ENCODE measurements at regions not wholly inside any gene's neighbourhood (a gene's known extent, or its start where the extent isn't known, plus 50 kb on each side); places are given as distances from the start of the nearest gene placed in this dataset.

GRCh38 chr18:57241869-57242268, 95.0 kb downstream of the BOD1L2 start:
- 48 to 61% methylated on average over 3 of the region's 3 CpGs for WGBS, 2 donors
- TF ChIP-seq POLR2A (IDR thresholded peaks at IDR 0.05) (no peak), CTCF (IDR thresholded peaks at IDR 0.05) (no peak)
- ATAC-seq (no peak), DNase-seq (no peak)
- Histone ChIP-seq H3K27ac (no peak overlapping the region), H3K9me3 (no peaks in the 10 kb centered on the region), H3K4me3 (no peak overlapping the region), H3K36me3 (replicated peaks in 1 of 2; ENCODE audit: insufficient read depth in 1 of 2, low read depth in 2 of 2) (no peaks in the 10 kb centered on the region), H3K27me3 (no peaks in the 10 kb centered on the region), H3K4me1 (no peaks in the 10 kb centered on the region)
- intact Hi-C loops (cut with DNase I), result no loop called here

- no peak for ATAC-seq
- intact Hi-C loops (cut with DNase I), result no loop called here
Observed at GRCh38 chr18:57242285-57242684, 95.4 kb downstream of the BOD1L2 start.

DNA sequence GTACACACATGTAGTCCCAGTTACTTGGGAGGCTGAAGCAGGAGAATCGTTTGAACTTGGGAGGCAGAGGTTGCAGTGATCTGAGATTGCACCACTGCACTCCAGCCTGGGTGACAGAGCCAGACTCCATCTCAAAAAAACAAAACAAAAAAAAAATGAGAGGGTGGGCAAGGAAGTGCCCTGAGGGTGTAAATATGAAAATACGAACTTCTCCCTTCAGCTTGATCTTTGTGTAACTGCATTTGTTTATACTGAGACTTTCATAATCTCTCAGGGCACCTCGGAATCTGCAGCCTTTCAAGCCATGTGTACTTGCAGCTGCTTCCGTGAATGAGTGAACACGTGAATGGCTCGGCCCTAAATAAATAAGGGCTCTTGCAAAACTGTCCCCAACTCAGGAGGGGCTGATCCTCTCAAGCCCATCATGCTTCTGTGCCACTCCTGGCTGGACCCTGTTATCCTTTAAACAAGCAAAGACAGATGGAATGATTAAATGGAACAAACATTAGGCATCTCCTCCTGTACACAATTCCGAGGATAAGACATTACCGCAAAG, 96.8 kb downstream of the BOD1L2 start:
- H3K9me3 ChIP-seq, result no peaks in the 10 kb centered on the region
- no peaks in the 10 kb centered on the region for H3K27me3 ChIP-seq
- H3K4me3 ChIP-seq, result no peak overlapping the region
- WGBS, 2 donors, result 35 to 47% methylated on average over 8 of the region's 8 CpGs
- TF ChIP-seq CTCF (IDR thresholded peaks at IDR 0.05), result no peak
- no peak for TF ChIP-seq POLR2A (IDR thresholded peaks at IDR 0.05)
- intact Hi-C loops (cut with DNase I), result no loop called here
- no peaks in the 10 kb centered on the region for H3K36me3 ChIP-seq (replicated peaks in 1 of 2; ENCODE audit: insufficient read depth in 1 of 2, low read depth in 2 of 2)
- no peak overlapping the region for H3K27ac ChIP-seq
- DNase-seq (no peak), ATAC-seq (no peak)
- H3K4me1 ChIP-seq, result no peaks in the 10 kb centered on the region

More at GRCh38 chr18:57242285-57242684, 95.4 kb downstream of the BOD1L2 start:
- Histone ChIP-seq H3K9me3 (no peaks in the 10 kb centered on the region), H3K36me3 (replicated peaks in 1 of 2; ENCODE audit: insufficient read depth in 1 of 2, low read depth in 2 of 2) (no peaks in the 10 kb centered on the region), H3K4me3 (no peak overlapping the region), H3K27me3 (no peaks in the 10 kb centered on the region), H3K27ac (no peak overlapping the region), H3K4me1 (no peaks in the 10 kb centered on the region)
- no peak for TF ChIP-seq POLR2A (IDR thresholded peaks at IDR 0.05)
- no peak for TF ChIP-seq CTCF (IDR thresholded peaks at IDR 0.05)
- 31 to 32% methylated on average over 2 of the region's 2 CpGs for WGBS, 2 donors
- no peak for DNase-seq

GRCh38 chr18:57249179-57249578, 102.3 kb downstream of the BOD1L2 start:
- Histone ChIP-seq H3K27me3 (no peaks in the 10 kb centered on the region), H3K27ac (no peak overlapping the region), H3K4me3 (no peak overlapping the region), H3K9me3 (no peaks in the 10 kb centered on the region), H3K36me3 (replicated peaks in 1 of 2; ENCODE audit: insufficient read depth in 1 of 2, low read depth in 2 of 2) (no peaks in the 10 kb centered on the region), H3K4me1 (no peaks in the 10 kb centered on the region)
- WGBS, 2 donors, result 54 to 75% methylated on average over 5 to 7 of the region's 7 CpGs
- intact Hi-C loops (cut with DNase I), result no loop called here
- TF ChIP-seq POLR2A (IDR thresholded peaks at IDR 0.05), result no peak
- no peak for TF ChIP-seq CTCF (IDR thresholded peaks at IDR 0.05)
- ATAC-seq, result no peak
- DNase-seq, result no peak

DNA sequence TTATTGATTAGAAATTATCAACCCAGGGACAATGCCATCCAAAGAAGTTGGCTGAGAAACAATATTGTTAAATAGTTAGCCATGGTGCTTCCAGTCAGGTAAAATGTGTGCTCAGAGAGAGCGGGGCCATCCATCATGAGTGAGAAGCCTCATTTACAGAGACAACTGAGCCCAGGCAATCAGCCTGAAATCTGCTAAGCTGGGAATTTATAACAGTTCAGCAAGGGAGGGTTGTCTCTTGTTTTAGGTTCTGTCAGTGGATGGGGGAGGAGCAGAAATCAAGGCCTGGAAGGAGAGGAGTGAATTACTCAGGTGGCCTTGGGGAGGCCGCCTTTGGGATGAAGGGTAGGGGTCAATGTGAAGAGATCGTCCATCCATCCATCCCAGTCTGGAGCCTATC, 102.5 kb upstream of the ST8SIA3 start:
- no peak for DNase-seq
- no peak overlapping the region for H3K27ac ChIP-seq
- TF ChIP-seq CTCF (IDR thresholded peaks at IDR 0.05) (no peak), POLR2A (IDR thresholded peaks at IDR 0.05) (no peak)
- H3K36me3 ChIP-seq (replicated peaks in 1 of 2; ENCODE audit: insufficient read depth in 1 of 2, low read depth in 2 of 2), result no peaks in the 10 kb centered on the region
- no peaks in the 10 kb centered on the region for H3K27me3 ChIP-seq
- ATAC-seq, result no peak
- no peak overlapping the region for H3K4me3 ChIP-seq
- no peaks in the 10 kb centered on the region for H3K4me1 ChIP-seq
- H3K9me3 ChIP-seq, result no peaks in the 10 kb centered on the region
- 73 to 83% methylated on average over 3 of the region's 3 CpGs for WGBS, 2 donors
- intact Hi-C loops (cut with DNase I), result no loop called here

Data from body of pancreas (tissue), 4 donors.